UCSD-AML1 (cell line): ENCODE measurements at regions not wholly inside any gene's neighbourhood (a gene's known extent, or its start where the extent isn't known, plus 50 kb on each side); places are given as distances from the start of the nearest gene placed in this dataset.
A peak's percentile ranks its signal among the peaks of the same experiment; 100 is the strongest.

Experiments
- DNase-seq: peaks from one replicate; lab custom pipeline; 2025; ENCODE audit not compliant: unreplicated experiment; lab: John Stamatoyannopoulos, UW

- no peak for DNase-seq
Measured at GRCh38 chrX:43500246-43500645, 155.9 kb upstream of the MAOA start.

GRCh38 chrX:43500996-43501694 is 155.0 kb upstream of the MAOA start:
- no peak for DNase-seq

DNA sequence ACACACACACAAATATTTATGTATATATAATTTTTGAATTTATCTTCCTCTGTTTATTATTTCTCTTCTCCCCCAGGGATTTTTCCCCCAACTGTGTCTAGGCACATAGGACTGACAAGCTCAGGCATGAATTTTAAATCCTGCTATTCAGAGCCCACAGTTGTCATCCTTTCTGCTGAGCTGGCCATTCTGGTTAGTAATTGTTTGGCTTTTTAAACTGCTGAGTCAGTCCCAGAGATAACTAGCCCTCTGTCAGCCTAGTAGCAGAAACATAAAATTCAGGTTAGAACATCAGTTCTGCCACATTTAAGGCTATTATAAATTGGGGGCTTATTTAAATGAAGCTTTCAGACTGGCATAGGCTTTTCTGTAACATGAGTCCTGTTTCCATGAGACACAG is 151.7 kb upstream of the MAOA start:
- DNase-seq: no peak

GRCh38 chrX:43505769-43506168 is 150.3 kb upstream of the MAOA start:
- no peak for DNase-seq

DNA sequence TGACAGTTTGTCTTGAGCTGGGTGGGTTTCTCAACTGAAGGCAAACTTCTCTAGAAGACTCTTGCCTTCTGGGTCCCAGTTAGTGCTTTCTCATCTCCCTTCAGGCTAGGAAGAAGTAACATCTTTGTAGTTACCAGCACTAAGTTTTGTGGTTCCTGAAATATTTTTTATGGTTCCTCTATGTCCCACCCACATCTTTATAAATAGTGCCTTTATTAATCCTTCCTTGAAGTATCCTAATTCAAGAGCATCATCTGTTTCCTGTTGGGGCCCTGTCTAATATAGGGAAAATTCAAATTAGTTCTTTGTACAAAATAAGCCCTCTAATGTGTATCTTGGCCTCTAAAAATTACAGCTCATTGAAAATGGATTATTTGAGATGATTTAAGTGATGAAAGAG is 147.4 kb upstream of the MAOA start:
- no peak for DNase-seq

DNA sequence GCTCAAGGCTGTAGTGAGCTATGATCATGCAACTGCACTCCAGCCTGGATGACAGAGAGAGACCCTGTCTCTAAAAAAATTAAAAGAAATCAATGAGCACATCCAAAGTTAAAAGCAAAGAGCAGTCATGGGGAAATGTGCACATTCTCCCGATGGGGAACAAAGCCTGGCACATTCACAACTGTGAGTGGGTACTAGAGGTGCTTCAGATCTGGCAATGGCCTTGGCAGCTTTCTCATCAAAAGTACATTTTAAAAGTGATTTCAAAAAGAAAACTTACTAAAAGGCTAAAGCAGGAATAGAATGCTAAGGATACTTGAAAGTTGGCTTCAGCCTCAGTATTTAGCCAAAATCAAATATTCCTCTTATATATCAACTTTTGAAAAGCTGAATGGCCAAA is 145.9 kb upstream of the MAOA start:
- no peak for DNase-seq

GRCh38 chrX:43513085-43513484 is 143.0 kb upstream of the MAOA start:
- DNase-seq: no peak

DNA sequence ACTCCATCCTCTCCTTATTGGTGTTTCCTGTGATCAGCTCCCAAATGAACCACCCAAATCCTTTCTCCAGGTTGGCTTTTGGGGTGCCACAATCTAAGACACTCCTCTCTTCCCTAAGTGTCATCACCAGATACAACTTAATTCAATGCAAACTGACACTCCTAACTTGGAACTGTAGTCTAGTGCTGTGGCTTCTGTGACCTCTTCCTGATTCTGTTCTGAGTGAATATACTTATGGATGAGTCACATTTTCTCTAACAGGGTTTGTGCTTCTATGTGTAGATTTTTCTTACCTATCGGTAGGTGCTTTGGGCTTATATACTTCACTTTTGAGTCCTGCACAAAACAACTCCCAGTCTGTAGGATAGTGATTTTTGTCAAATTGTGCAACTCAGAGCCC is 141.3 kb upstream of the MAOA start:
- no peak for DNase-seq

DNA sequence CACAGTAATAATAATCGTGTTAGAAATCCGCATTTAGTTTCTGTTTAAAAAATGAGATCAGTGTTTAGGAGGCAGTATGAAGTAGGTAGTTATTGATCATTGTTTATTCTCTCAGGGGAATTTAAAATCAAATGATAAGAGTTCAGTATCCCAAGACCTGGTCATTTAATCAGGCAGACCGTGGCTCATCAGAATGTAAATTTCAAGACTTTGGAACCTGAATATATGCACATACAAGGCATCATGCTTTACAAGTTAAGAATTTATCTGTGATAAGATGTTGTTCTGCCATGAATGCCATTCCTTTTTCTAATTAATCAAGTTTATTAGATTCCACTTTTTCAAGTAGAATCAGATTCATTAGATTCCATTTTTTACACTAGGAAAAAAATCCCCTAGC is 133.5 kb upstream of the MAOA start:
- DNase-seq: no peak

DNA sequence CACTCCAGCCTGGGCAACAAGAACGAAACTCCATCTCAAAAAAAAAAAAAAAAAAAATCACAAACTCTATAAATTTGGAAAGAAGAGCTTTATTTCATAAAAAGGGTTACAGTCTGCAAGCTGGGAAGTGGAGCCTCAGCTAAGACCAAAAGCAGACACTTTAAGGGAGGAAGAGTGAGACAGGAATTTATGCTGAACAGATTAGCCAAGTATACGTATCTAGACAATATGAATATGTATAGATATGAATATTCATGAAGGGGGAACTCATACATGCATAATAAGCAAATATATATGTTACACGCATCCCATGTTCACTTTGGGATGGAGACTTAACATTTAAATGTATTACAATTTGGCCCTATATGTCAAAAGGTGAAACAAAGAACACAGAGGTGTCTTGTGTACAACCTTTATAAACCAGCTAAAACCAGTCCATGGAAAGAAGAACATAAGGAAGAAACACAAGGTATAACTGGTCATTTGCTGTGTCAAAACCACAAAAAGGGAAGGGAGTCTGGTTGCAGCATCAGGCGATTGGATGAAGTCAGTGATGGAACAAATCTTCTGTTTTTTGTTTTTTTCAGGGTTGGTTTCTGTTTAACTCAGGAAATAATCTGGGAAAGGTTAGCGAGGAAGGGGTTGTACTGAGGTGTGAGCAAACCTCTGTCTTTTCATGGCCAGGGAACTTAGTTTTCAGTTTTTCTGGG is 130.0 kb upstream of the MAOA start:
- no peak for DNase-seq

GRCh38 chrX:43526878-43527277 is 129.2 kb upstream of the MAOA start:
- DNase-seq: no peak

GRCh38 chrX:43527801-43528200 is 128.3 kb upstream of the MAOA start:
- DNase-seq: no peak

DNA sequence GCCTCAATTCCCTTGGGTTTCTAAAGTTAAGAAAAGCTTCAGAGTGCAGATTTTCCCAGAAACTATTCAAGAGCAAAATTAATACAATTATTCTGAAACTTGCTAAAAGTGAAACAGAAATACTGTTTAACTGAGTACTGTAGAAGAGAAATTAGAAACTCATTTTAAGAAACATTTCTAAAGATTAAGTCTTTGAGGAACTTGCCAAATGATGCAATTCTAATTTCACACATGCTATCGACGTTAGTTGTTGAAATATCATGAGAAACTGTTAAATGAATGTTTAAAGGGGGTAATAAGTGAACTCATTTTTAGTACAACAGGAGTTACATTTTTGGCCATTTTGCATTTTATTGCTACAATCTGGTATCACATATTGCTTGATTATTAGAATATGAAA is 125.3 kb upstream of the MAOA start:
- DNase-seq: no peak

GRCh38 chrX:43540318-43540717 is 115.8 kb upstream of the MAOA start:
- DNase-seq: no peak

- DNase-seq: no peak
Measured at GRCh38 chrX:43551590-43551989, 104.5 kb upstream of the MAOA start.

GRCh38 chrX:43552156-43552555 is 103.9 kb upstream of the MAOA start:
- DNase-seq: no peak

- no peak for DNase-seq
Measured at GRCh38 chrX:43552703-43553102, 103.4 kb upstream of the MAOA start.

DNA sequence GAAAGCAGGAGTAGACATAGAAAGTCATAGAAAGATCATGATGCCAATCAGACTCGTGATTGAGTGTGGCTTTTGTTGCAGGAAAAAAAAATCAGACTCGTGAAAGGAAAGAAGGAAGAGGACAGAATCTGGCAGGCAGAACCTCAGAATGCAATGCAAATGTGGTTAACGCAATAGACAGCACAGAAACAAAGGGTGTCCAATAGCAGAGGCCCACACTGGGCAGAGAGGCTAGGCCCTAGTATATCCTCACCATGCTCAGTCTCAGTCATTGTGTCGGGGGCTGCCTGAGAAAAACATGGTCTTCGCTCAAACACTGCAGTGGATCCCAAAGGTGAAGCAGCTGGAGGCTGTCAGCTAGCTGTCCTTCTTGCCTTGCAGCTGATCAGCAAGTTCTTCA is 102.8 kb upstream of the MAOA start:
- DNase-seq: no peak

GRCh38 chrX:43556207-43556606 is 99.9 kb upstream of the MAOA start:
- no peak for DNase-seq

- peak; percentile 26 for DNase-seq
Measured at GRCh38 chrX:43557792-43558191, 98.3 kb upstream of the MAOA start.

DNA sequence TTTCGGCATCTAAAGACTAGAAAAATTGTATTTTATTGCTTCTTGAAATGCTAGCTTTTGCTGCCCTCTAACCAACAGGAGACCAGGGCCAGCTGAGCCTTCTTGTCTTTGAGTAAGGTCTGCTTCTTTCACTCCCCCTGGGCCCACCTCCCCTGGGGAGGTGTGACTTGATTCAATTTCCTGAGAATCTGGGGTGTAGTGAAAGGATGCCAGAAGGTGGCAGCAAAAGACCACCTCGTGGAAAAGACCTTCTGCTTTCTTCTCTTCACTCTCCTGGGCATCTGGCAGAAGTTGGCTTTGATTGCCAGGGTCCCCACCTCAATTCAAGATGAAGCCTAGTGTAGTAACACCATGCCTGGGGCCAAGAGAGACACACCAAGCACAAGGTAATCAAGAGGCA is 96.5 kb upstream of the MAOA start:
- peak; percentile 25 for DNase-seq

DNA sequence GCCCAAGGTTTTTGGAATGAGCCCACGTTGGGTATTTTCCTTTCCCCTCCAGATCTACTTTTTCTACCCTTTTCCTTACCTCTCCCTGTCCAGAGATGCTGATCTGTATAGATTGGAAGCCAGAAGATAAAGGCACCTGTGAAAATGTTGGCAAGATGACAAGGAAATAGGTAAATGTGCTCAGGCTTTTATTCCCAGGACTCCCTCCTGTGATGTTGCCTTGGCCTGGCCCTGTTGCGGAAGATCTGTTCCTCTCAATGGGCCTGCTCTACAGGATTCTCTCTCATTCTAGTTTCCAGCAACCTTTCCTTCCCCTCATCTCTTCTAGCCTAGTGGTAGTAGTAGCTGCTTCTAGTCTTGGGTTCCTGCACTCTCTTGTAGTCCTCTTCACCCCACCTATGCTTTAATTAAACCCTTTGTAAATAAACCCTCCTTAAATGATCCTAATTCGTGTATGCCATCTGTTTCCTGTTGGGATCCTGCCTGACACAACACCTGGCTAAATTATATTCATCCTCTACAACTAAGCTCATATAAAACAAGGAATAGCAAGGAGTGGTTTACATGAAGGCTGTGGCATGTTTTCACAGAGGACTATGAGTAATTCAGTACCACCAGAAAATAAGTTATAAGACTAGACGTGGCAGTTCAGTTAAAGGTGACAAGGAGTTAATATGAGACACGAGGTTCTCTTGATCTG is 95.7 kb upstream of the MAOA start:
- DNase-seq: no peak
